HCT116 (cell line): ENCODE measurements at regions not wholly inside any gene's neighbourhood (a gene's known extent, or its start where the extent isn't known, plus 50 kb on each side); places are given as distances from the start of the nearest gene placed in this dataset.

Experiments used
- ATAC-seq: fragments of 200-7000 bp; cut with Tn5 transposase; 2 replicates; pipeline ENCODE4 v1.9.1; 2020; ENCODE audit warnings: mild to moderate bottlenecking, moderate library complexity
- BruUV-seq: library from RNA; stranded (reverse); fragments of 400-500 nt; replicated peaks from 2 replicates; lab custom pipeline; 2021; lab: Mats Ljungman, UMichigan
- CTCF ChIA-PET: fragments of 300-600 bp; sonication (Branson Sonifier 250); formaldehyde crosslinking; loops from one replicate; lab custom pipeline; 2021; ENCODE audit warnings: antibody characterized with exemption; lab: Charles Lee
- POLR2A ChIA-PET: fragments of 300-600, 350-600 bp; sonication (Branson Sonifier 250); formaldehyde crosslinking; loops from one replicate; lab custom pipeline; 2021; ENCODE audit warnings: antibody characterized with exemption; lab: Charles Lee
- RAD21 ChIA-PET, 2 experiments: fragments of 300-600 bp; sonication (Branson Sonifier 250); formaldehyde crosslinking; loops; one replicate each; lab custom pipeline; 2023; ENCODE audit warnings: low total read pairs in 2 of 2; ENCODE audit not compliant: uncharacterized antibody in 2 of 2, unreplicated experiment in 2 of 2, low non-redundant PET in 1 of 2; lab: Charles Lee
- DNase-seq: peaks from one replicate; pipeline ENCODE4 v3.0.0-alpha.2; 2010; ENCODE audit warnings: low read depth, low spot score
- H2AFZ ChIP-seq: fragments of 200-600 bp; shearing (Covaris generic), sonication (generic); 2 replicates; pipeline ENCODE4 v1.6.1; 2017; ENCODE audit warnings: low read depth, mixed run types, mixed read lengths, antibody characterized with exemption, low read length; ENCODE audit not compliant: poor library complexity, severe bottlenecking
- H3K27ac ChIP-seq: 2 replicates; pipeline ENCODE4 v1.5.1; 2012; ENCODE audit warnings: low read depth, low read length
- H3K27me3 ChIP-seq: fragments of 200-600 bp; sonication (generic); 2 replicates; pipeline ENCODE4 v1.6.1; 2016; ENCODE audit warnings: mixed run types, low read length, mixed read lengths; ENCODE audit not compliant: insufficient read depth
- H3K36me3 ChIP-seq, 2 experiments: fragments of 200-500 bp in 1 of 2; fragments of 200-600 bp in 1 of 2; sonication (Bioruptor generic) in 1 of 2; sonication (generic) in 1 of 2; 2 replicates each; pipeline versions ENCODE4 v1.5.1 to v1.6.1; 2014 to 2016; ENCODE audit warnings: low read length in 2 of 2, inconsistent platforms in 1 of 2, mixed read lengths in 1 of 2, mixed run types in 1 of 2; ENCODE audit not compliant: insufficient read depth in 2 of 2, control insufficient read depth in 1 of 2
- H3K4me1 ChIP-seq, 2 experiments: fragments of 200-600 bp in 1 of 2; sonication (generic) in 1 of 2; 2 replicates each; pipeline versions ENCODE4 v1.5.1 to v1.6.1; 2012 to 2017; ENCODE audit warnings: low read length in 2 of 2, inconsistent platforms in 1 of 2, mild to moderate bottlenecking in 1 of 2, mixed read lengths in 1 of 2, mixed run types in 1 of 2, moderate library complexity in 1 of 2; ENCODE audit not compliant: insufficient read depth in 2 of 2, control insufficient read depth in 1 of 2
- H3K4me2 ChIP-seq: fragments of 200-600 bp; sonication (generic); 2 replicates; pipeline ENCODE4 v1.6.1; 2017; ENCODE audit warnings: mixed run types, low read length, mixed read lengths
- H3K4me3 ChIP-seq, 2 experiments: fragments of 200-600 bp in 1 of 2; sonication (generic) in 1 of 2; replicated peaks in 1 of 2; 2 replicates each; pipeline ENCODE4 v1.5.1; 2011 to 2016; ENCODE audit warnings: low read length in 2 of 2, control low read depth in 1 of 2, low read depth in 1 of 2, mild to moderate bottlenecking in 1 of 2, mixed read lengths in 1 of 2, mixed run types in 1 of 2
- H3K79me2 ChIP-seq: fragments of 200-600 bp; sonication (generic); 2 replicates; pipeline ENCODE4 v1.6.1; 2017; ENCODE audit warnings: mild to moderate bottlenecking, mixed run types, low read length, moderate library complexity, mixed read lengths; ENCODE audit not compliant: insufficient read depth
- H3K9ac ChIP-seq: fragments of 200-600 bp; sonication (generic); 2 replicates; pipeline ENCODE4 v1.6.1; 2016; ENCODE audit warnings: low read length, mixed read lengths
- H3K9me2 ChIP-seq: fragments of 200-600 bp; sonication (generic), shearing (Covaris generic); 2 replicates; pipeline ENCODE4 v1.6.1; 2017; ENCODE audit warnings: mixed run types, mild to moderate bottlenecking, moderate library complexity; ENCODE audit not compliant: insufficient read depth
- H3K9me3 ChIP-seq, 2 experiments: fragments of 200-500 bp in 1 of 2; fragments of 200-600 bp in 1 of 2; sonication (Bioruptor generic) in 1 of 2; sonication (generic) in 1 of 2; 2 replicates each; pipeline ENCODE4 v1.6.1; 2014 to 2017; ENCODE audit warnings: low read length in 2 of 2, mixed read lengths in 2 of 2, inconsistent platforms in 1 of 2, low read depth in 1 of 2, mild to moderate bottlenecking in 1 of 2, mixed run types in 1 of 2, moderate library complexity in 1 of 2; ENCODE audit not compliant: control insufficient read depth in 1 of 2, insufficient read depth in 1 of 2
- H4K20me1 ChIP-seq: fragments of 200-600 bp; sonication (generic), shearing (Covaris generic); 2 replicates; pipeline ENCODE4 v1.6.1; 2017; ENCODE audit warnings: mixed run types, mild to moderate bottlenecking, moderate library complexity; ENCODE audit not compliant: insufficient read depth
- ATF3 ChIP-seq: IDR thresholded peaks from 2 replicates; pipeline ENCODE4 v1.6.1; 2012
- CBX3 ChIP-seq: IDR thresholded peaks from 2 replicates; pipeline ENCODE4 v1.6.1; 2012; ENCODE audit warnings: low read depth
- CTCF ChIP-seq, 3 experiments: fragments of 200-600 bp in 1 of 3; sonication (generic) in 1 of 3; IDR thresholded peaks in 2 of 3; conservative IDR thresholded peaks in 1 of 3; 2 replicates each; pipeline ENCODE4 v1.5.1; 2012 to 2017; ENCODE audit warnings: low read depth in 2 of 3, low read length in 2 of 3, antibody characterized with exemption in 1 of 3, borderline replicate concordance in 1 of 3, control low read depth in 1 of 3, mild to moderate bottlenecking in 1 of 3, mixed read lengths in 1 of 3, mixed run types in 1 of 3, moderate library complexity in 1 of 3; ENCODE audit not compliant: insufficient read depth in 1 of 3
- EGR1 ChIP-seq: IDR thresholded peaks from 2 replicates; pipeline ENCODE4 v1.6.1; 2012; ENCODE audit warnings: low read depth
- ELF1 ChIP-seq: IDR thresholded peaks from 2 replicates; pipeline ENCODE4 v1.6.1; 2012; ENCODE audit warnings: low read depth, borderline replicate concordance
- EZH2 ChIP-seq: fragments of 200-600 bp; sonication (generic); IDR thresholded peaks from 2 replicates; pipeline ENCODE4 v1.6.1; 2017; ENCODE audit warnings: antibody characterized with exemption, mixed run types
- EZH2phosphoT487 ChIP-seq: fragments of 200-600 bp; IDR thresholded peaks from 2 replicates; pipeline ENCODE4 v1.6.1; 2018; ENCODE audit warnings: antibody characterized with exemption, borderline replicate concordance
- FOSL1 ChIP-seq: IDR thresholded peaks from 2 replicates; pipeline ENCODE4 v1.6.1; 2012; ENCODE audit warnings: low read depth
- JUND ChIP-seq: IDR thresholded peaks from 2 replicates; pipeline ENCODE4 v1.6.1; 2012
- MAX ChIP-seq: IDR thresholded peaks from 2 replicates; pipeline ENCODE4 v1.6.1; 2012
- POLR2A ChIP-seq: IDR thresholded peaks from 2 replicates; pipeline ENCODE4 v1.7.0; 2011; ENCODE audit warnings: borderline replicate concordance; ENCODE audit not compliant: insufficient read depth, insufficient read length; ENCODE audit errors: extremely low read depth
- SP1 ChIP-seq: IDR thresholded peaks from 2 replicates; pipeline ENCODE4 v1.6.1; 2012; ENCODE audit warnings: low read depth
- SRF ChIP-seq: IDR thresholded peaks from 2 replicates; pipeline ENCODE4 v1.6.1; 2012; ENCODE audit warnings: low read depth
- TCF7L2 ChIP-seq: IDR thresholded peaks from 2 replicates; pipeline ENCODE4 v1.7.0; 2011; ENCODE audit warnings: borderline replicate concordance, inconsistent platforms; ENCODE audit not compliant: insufficient read depth, insufficient read length; ENCODE audit errors: extremely low read depth
- YY1 ChIP-seq: IDR thresholded peaks from 2 replicates; pipeline ENCODE4 v1.6.1; 2011; ENCODE audit warnings: low read length, low read depth, moderate library complexity, mild to moderate bottlenecking; ENCODE audit not compliant: insufficient replicate concordance; ENCODE audit errors: extremely low read depth
- ZFX ChIP-seq: fragments of 450-650 bp; IDR thresholded peaks from 2 replicates; pipeline ENCODE4 v1.6.1; 2017
- intact Hi-C: fragments of 100-400 bp; cut with micrococcal nuclease; formaldehyde crosslinking; loops from 2 replicates; pipeline ENCODE4 v1.10.0; 2022

- H3K27ac ChIP-seq, result no peak overlapping the region
- no peaks in the 10 kb centered on the region for H3K79me2 ChIP-seq
- CTCF ChIA-PET, result no interaction called here
- no peaks in the 10 kb centered on the region for H4K20me1 ChIP-seq
- intact Hi-C loops, result no loop called here
- no peak overlapping the region for H3K4me2 ChIP-seq
- no peaks in the 10 kb centered on the region for H3K9me3 ChIP-seq
- H3K9ac ChIP-seq, result no peak overlapping the region
- H3K4me1 ChIP-seq, result no peaks in the 10 kb centered on the region
- TF ChIP-seq MAX (no peak), EZH2phosphoT487 (no peak), SP1 (no peak), EGR1 (no peak), FOSL1 (no peak), ZFX (no peak), CBX3 (no peak), SRF (no peak), EZH2 (no peak), JUND (no peak), ELF1 (no peak), TCF7L2 (no peak), ATF3 (no peak), YY1 (no peak), POLR2A (no peak), CTCF (IDR thresholded peaks at IDR 0.05 in 2 of 3, conservative IDR thresholded peaks at IDR 0.05 in 1 of 3; ENCODE audit: borderline replicate concordance in 1 of 3, insufficient read depth in 1 of 3, low read depth in 2 of 3, low read length in 2 of 3) (no peak)
- H3K27me3 ChIP-seq, result no peaks in the 10 kb centered on the region
- H3K36me3 ChIP-seq, result no peaks in the 10 kb centered on the region
- H3K4me3 ChIP-seq, result no peak overlapping the region
- RAD21 ChIA-PET, result no interaction called here
- no peak overlapping the region for H2AFZ ChIP-seq
- POLR2A ChIA-PET, result no interaction called here
- no TSS peak for BruUV-seq
- ATAC-seq, result no peak
- DNase-seq, result no peak
- H3K9me2 ChIP-seq, result no peaks in the 10 kb centered on the region
Measured at GRCh38 chr12:17381211-17381610, 708.8 kb downstream of the RERGL start.
